ENCODE measurements at regions not wholly inside any gene's neighbourhood (a gene's known extent, or its start where the extent isn't known, plus 50 kb on each side); places are given as distances from the start of the nearest gene placed in this dataset.

DNA sequence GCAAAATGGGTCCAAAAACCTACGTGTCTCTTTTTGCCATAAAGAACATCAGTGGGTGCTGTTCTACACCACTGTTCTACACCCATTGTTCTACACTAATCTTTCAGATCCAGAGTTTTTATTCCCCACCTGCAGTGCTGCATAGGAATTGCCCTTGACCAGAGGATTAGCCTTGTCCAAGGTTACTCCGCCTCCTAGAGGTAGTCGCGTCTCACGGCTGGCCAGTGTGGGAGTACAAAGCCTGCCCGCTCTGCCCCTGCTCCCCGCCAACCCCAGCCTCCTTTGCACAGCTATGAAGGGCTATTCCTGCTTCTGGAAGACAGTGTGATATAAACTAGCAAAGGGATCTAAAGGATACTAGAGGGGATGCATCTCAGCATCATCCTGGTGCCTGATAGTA is 222.1 kb upstream of the LMCD1 start:
- TF ChIP-seq, protein P1, sequence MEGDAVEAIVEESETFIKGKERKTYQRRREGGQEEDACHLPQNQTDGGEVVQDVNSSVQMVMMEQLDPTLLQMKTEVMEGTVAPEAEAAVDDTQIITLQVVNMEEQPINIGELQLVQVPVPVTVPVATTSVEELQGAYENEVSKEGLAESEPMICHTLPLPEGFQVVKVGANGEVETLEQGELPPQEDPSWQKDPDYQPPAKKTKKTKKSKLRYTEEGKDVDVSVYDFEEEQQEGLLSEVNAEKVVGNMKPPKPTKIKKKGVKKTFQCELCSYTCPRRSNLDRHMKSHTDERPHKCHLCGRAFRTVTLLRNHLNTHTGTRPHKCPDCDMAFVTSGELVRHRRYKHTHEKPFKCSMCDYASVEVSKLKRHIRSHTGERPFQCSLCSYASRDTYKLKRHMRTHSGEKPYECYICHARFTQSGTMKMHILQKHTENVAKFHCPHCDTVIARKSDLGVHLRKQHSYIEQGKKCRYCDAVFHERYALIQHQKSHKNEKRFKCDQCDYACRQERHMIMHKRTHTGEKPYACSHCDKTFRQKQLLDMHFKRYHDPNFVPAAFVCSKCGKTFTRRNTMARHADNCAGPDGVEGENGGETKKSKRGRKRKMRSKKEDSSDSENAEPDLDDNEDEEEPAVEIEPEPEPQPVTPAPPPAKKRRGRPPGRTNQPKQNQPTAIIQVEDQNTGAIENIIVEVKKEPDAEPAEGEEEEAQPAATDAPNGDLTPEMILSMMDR (conservative IDR thresholded peaks at IDR 0.05; ENCODE audit: low read depth, low read length), result no peak
- no peak for DNase-seq (ENCODE audit: low read depth)
- H3K4me3 ChIP-seq (ENCODE audit: low read depth, low read length), result no peak overlapping the region

DNA sequence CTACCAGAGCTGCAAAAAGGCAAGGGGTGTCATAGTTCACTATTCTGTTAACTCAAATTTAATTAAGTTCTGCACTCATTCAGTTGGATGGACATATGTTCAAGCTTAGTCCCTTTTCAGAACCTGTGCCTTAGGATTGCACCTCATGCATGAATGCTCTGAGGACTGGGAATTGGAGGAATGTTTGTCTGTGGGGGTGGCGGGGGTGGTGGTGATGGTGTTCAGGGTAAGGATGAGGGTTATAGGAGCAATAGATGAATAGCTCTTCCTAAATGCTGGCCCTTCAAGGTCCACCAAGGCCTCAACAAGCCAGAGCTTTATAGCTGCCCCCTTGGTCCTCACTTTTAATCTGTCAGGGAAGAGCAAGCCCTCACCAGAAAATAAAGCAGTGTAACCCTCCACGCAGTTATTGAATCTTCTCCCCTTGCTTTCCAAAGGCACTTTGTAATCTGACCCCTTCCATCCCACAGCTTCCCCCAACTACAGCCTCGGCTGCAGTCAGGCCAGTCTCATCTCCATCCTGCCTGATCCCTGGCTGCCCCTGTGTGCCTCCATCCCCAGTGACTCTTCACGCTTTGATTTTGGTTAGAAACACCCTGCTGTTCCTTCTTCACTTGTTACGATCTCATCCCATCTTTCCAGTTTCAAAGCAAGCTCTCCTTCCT is 221.6 kb upstream of the LMCD1 start:
- TF ChIP-seq, protein P1 (conservative IDR thresholded peaks at IDR 0.05; ENCODE audit: low read depth, low read length), result no peak
- DNase-seq (ENCODE audit: low read depth), result no peak
- H3K4me3 ChIP-seq (ENCODE audit: low read depth, low read length), result no peak overlapping the region

DNA sequence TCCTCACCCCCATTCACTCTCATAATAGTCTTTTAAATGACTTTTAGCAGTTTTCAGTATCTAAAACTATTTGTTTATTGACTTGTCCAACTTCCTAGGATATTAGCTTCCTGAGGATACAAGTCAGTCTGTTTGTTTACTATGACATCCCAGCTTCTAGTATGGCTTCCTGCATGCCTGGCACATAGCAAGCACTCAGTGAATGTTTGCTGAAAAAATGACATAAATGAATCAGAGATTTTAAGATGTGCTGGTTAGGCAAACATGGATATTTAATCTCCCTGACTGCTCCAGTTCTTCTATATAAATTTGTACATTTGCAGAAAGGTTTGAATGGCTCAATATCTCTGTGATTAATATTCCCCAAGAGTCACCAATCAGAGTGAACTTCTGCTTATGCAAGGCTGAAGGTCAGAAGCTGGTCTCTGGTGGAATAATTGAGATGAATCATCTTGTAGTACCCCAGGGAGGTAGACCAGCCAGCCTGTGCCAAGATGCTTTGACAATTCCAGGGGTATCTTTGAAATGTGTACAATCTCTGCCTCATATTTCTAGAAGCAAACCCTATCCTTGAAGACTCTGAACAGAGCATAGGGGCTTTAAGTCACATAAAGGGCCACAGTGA is 219.0 kb upstream of the LMCD1 start:
- DNase-seq (ENCODE audit: low read depth), result no peak
- no peak overlapping the region for H3K4me3 ChIP-seq (ENCODE audit: low read depth, low read length)
- TF ChIP-seq, protein P1 (conservative IDR thresholded peaks at IDR 0.05; ENCODE audit: low read depth, low read length), result no peak

DNA sequence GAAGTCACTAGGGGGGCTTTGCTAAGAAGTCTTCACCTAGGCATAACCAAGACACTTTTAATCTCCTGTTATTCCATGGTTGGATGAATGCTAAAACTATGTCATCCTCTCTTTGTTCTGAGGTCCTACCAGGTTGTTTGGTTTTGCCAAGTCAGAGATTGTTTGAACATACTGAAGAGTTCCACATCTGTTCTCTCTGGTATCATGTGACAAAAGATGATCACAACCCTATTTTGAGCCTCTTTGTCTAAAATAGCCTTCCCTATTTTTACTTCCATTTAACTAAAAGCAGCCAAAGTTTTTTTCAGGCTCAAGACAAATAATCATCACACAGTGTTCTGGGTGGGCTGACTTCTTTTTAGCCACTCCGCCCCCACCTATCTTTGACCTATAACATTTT is 218.4 kb upstream of the LMCD1 start:
- H3K4me3 ChIP-seq (ENCODE audit: low read depth, low read length), result no peak overlapping the region
- TF ChIP-seq, protein P1 (conservative IDR thresholded peaks at IDR 0.05; ENCODE audit: low read depth, low read length), result no peak
- no peak for DNase-seq (ENCODE audit: low read depth)

DNA sequence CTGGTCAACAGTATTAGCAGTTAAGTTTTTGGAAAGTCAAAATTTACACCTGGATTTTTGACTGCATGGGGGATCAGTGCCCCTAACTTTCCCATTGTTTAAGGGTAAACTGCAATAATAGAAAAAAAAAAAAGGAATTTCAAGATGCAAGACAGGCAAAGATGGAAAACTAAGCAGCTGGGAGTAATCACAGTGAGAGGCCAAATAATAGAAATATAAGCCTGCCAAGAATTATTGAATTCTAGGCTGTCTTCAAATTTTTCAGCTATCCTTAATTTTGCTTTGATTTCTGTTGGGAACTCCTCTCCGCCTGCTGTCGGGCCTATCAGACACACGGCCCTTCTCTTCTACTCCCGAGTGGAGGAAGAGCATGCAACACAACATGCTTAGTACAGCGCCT is 215.5 kb upstream of the LMCD1 start:
- H3K4me3 ChIP-seq (ENCODE audit: low read depth, low read length), result no peak overlapping the region
- no peak for DNase-seq (ENCODE audit: low read depth)

DNA sequence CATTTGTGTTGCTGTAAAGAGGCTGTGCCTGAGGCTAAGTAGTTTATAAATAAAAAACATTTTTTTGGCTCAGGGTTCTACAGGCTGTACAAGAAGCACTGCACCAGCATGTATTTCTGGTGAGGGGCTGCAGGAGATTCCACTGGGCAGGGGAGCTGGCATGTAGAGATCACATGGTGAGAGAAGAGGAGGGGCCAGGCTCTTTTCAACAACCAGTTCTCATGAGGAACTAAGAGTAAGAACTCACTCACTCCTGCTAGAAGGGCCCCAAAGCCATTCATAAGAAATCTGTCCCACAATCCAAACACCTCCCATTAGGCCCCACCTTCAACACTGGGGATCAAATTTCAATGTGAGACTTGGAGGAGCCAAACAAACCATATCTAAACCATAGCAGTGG is 214.9 kb upstream of the LMCD1 start:
- DNase-seq (ENCODE audit: low read depth), result no peak
- H3K4me3 ChIP-seq (ENCODE audit: low read depth, low read length), result no peak overlapping the region
- TF ChIP-seq, protein P1 (conservative IDR thresholded peaks at IDR 0.05; ENCODE audit: low read depth, low read length), result no peak

More for the DNA sequence above, 215.5 kb upstream of the LMCD1 start:
- TF ChIP-seq, protein P1 (conservative IDR thresholded peaks at IDR 0.05; ENCODE audit: low read depth, low read length), result no peak

DNA sequence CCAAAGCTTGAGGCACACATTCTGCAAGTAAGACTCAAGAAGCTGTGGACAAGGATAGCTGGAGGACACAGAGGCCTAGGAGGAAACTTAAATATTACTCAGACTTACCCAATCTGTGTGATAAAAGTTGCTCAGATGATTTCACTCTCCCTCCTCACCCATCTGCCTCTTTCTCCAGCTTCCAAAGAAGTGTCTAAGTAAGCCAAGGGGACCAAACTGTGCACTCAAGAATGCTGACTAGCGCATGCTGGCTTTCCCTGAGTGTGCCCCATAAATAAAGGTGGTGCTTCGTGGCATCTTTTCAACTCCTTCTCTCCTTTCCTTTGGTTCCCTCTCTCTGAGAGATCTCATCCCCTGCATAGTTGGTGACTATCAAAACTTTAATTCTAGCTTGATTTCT is 211.0 kb upstream of the LMCD1 start:
- H3K4me3 ChIP-seq (ENCODE audit: low read depth, low read length), result no peak overlapping the region
- DNase-seq (ENCODE audit: low read depth), result no peak
- TF ChIP-seq, protein P1 (conservative IDR thresholded peaks at IDR 0.05; ENCODE audit: low read depth, low read length), result no peak

All from choroid plexus epithelial cell (primary cell).